ENCODE measurements at regions not wholly inside any gene's neighbourhood (a gene's known extent, or its start where the extent isn't known, plus 50 kb on each side); places are given as distances from the start of the nearest gene placed in this dataset.

- intact Hi-C loops (cut with micrococcal nuclease): no loop called here
Observed at GRCh38 chr4:112842513-112842912, 205.6 kb downstream of the LARP7 start.

GRCh38 chr4:112845386-112845785 is 204.1 kb upstream of the ANK2 start:
- no peaks in the 10 kb centered on the region for H3K9me3 ChIP-seq (ENCODE audit: control extremely low read depth in 1 of 3, control insufficient read depth in 2 of 3, insufficient read depth in 1 of 3, low read length in 2 of 3)
- no peak overlapping the region for H3K4me3 ChIP-seq (ENCODE audit: control extremely low read depth in 1 of 5, extremely low read depth in 1 of 5, insufficient read depth in 1 of 5, low read depth in 2 of 5, low read length in 4 of 5)
- TF ChIP-seq EZH2 (IDR thresholded peaks at IDR 0.05; ENCODE audit: borderline replicate concordance, insufficient read depth, low read depth, low read length, poor library complexity, severe bottlenecking): no peak
- TF ChIP-seq, protein P1, sequence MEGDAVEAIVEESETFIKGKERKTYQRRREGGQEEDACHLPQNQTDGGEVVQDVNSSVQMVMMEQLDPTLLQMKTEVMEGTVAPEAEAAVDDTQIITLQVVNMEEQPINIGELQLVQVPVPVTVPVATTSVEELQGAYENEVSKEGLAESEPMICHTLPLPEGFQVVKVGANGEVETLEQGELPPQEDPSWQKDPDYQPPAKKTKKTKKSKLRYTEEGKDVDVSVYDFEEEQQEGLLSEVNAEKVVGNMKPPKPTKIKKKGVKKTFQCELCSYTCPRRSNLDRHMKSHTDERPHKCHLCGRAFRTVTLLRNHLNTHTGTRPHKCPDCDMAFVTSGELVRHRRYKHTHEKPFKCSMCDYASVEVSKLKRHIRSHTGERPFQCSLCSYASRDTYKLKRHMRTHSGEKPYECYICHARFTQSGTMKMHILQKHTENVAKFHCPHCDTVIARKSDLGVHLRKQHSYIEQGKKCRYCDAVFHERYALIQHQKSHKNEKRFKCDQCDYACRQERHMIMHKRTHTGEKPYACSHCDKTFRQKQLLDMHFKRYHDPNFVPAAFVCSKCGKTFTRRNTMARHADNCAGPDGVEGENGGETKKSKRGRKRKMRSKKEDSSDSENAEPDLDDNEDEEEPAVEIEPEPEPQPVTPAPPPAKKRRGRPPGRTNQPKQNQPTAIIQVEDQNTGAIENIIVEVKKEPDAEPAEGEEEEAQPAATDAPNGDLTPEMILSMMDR (IDR thresholded peaks at IDR 0.05): no peak
- DNase-seq (no peak), ATAC-seq (ENCODE audit: low read depth) (no peak)
- no peaks in the 10 kb centered on the region for H3K36me3 ChIP-seq (replicated peaks in 1 of 2; ENCODE audit: control extremely low read depth in 1 of 2, control insufficient read depth in 1 of 2, extremely low read depth in 1 of 2, insufficient read depth in 2 of 2, low read length in 1 of 2)
- no peak overlapping the region for H3K27ac ChIP-seq (ENCODE audit: low read length in 2 of 2)
- H3K4me1 Mint-ChIP-seq: peaks cover 5% of the 10 kb centered on the region
- no peak overlapping the region for H3K4me2 ChIP-seq (replicated peaks; ENCODE audit: low read depth, low read length, poor library complexity, severe bottlenecking)
- H3K4me3 Mint-ChIP-seq: no peak overlapping the region
- no peaks in the 10 kb centered on the region for H4K20me1 ChIP-seq (ENCODE audit: control insufficient read depth, insufficient read depth, low read length, poor library complexity, severe bottlenecking)
- H3K9ac ChIP-seq (ENCODE audit: low read length): no peak overlapping the region
- H3K79me2 ChIP-seq (ENCODE audit: control insufficient read depth, insufficient read depth, low read length): no peaks in the 10 kb centered on the region
- H3K4me1 ChIP-seq (ENCODE audit: control insufficient read depth in 2 of 2, insufficient read depth in 2 of 2, low read length in 2 of 2): no peaks in the 10 kb centered on the region
- no peak overlapping the region for H3K27ac Mint-ChIP-seq
- WGBS (ENCODE audit: insufficient coverage): no CpG with 5 or more reads among the region's 3 CpGs
- CTCF ChIA-PET: interaction anchor here (0.6 kb wide), 1 partner anchor 80 kb away, joined by 4 read pairs; no protein-coding TSS in a partner anchor
- no peaks in the 10 kb centered on the region for H3K27me3 ChIP-seq (replicated peaks in 1 of 4; ENCODE audit: control extremely low read depth in 1 of 4, control insufficient read depth in 3 of 4, insufficient read depth in 4 of 4, low read length in 3 of 4)
- intact Hi-C loops (cut with micrococcal nuclease): no loop called here
- no peaks in the 10 kb centered on the region for H3K27me3 Mint-ChIP-seq
- H3K9me3 Mint-ChIP-seq (ENCODE audit: insufficient read depth): no peaks in the 10 kb centered on the region
- POLR2A ChIA-PET: no interaction called here
- no peak overlapping the region for H2AFZ ChIP-seq (ENCODE audit: insufficient read depth, low read depth, low read length, poor library complexity, severe bottlenecking)

More at GRCh38 chr4:112842513-112842912, 205.6 kb downstream of the LARP7 start:
- TF ChIP-seq EZH2 (IDR thresholded peaks at IDR 0.05; ENCODE audit: borderline replicate concordance, insufficient read depth, low read depth, low read length, poor library complexity, severe bottlenecking): no peak
- TF ChIP-seq, protein P1 (IDR thresholded peaks at IDR 0.05): no peak
- Histone ChIP-seq H3K36me3 (replicated peaks in 1 of 2; ENCODE audit: control extremely low read depth in 1 of 2, control insufficient read depth in 1 of 2, extremely low read depth in 1 of 2, insufficient read depth in 2 of 2, low read length in 1 of 2) (no peaks in the 10 kb centered on the region), H3K27me3 (replicated peaks in 1 of 4; ENCODE audit: control extremely low read depth in 1 of 4, control insufficient read depth in 3 of 4, insufficient read depth in 4 of 4, low read length in 3 of 4) (no peaks in the 10 kb centered on the region), H3K4me3 (ENCODE audit: control extremely low read depth in 1 of 5, extremely low read depth in 1 of 5, insufficient read depth in 1 of 5, low read depth in 2 of 5, low read length in 4 of 5) (no peak overlapping the region), H3K9me3 (ENCODE audit: control extremely low read depth in 1 of 3, control insufficient read depth in 2 of 3, insufficient read depth in 1 of 3, low read length in 2 of 3) (peaks cover 0 to 4% (median 0%) of the 10 kb centered on the region in 3 donors), H3K9ac (ENCODE audit: low read length) (no peak overlapping the region), H3K27ac (ENCODE audit: low read length in 2 of 2) (no peak overlapping the region), H3K4me2 (replicated peaks; ENCODE audit: low read depth, low read length, poor library complexity, severe bottlenecking) (no peak overlapping the region), H3K79me2 (ENCODE audit: control insufficient read depth, insufficient read depth, low read length) (no peaks in the 10 kb centered on the region), H2AFZ (ENCODE audit: insufficient read depth, low read depth, low read length, poor library complexity, severe bottlenecking) (no peak overlapping the region), H4K20me1 (ENCODE audit: control insufficient read depth, insufficient read depth, low read length, poor library complexity, severe bottlenecking) (no peaks in the 10 kb centered on the region), H3K4me1 (ENCODE audit: control insufficient read depth in 2 of 2, insufficient read depth in 2 of 2, low read length in 2 of 2) (no peaks in the 10 kb centered on the region)
- Mint-ChIP-seq H3K27ac (no peak overlapping the region), H3K9me3 (ENCODE audit: insufficient read depth) (no peaks in the 10 kb centered on the region), H3K4me3 (no peak overlapping the region), H3K4me1 (peaks cover 8% of the 10 kb centered on the region), H3K27me3 (no peaks in the 10 kb centered on the region)
- CTCF ChIA-PET: no interaction called here
- DNase-seq: no peak
- 88% methylated on average over 6 of the region's 10 CpGs for WGBS (ENCODE audit: insufficient coverage)
- POLR2A ChIA-PET: no interaction called here
- ATAC-seq (ENCODE audit: low read depth): no peak

Data from B cell (primary cell).